B cell (primary cell): ENCODE measurements at regions not wholly inside any gene's neighbourhood (a gene's known extent, or its start where the extent isn't known, plus 50 kb on each side); places are given as distances from the start of the nearest gene placed in this dataset.

ENCODE experiments used
- ATAC-seq: fragments of 200-7000 bp; cut with Tn5 transposase; one replicate; pipeline ENCODE4 v1.10.0; 2021; ENCODE audit warnings: low read depth, mild to moderate bottlenecking, moderate number of reproducible peaks, moderate library complexity
- CTCF ChIA-PET: fragments of 350-600 bp; sonication (Branson Sonifier 250); formaldehyde crosslinking; loops from one replicate; lab custom pipeline; 2021; ENCODE audit warnings: antibody characterized with exemption, inconsistent platforms; lab: Charles Lee
- POLR2A ChIA-PET: fragments of 350-600 bp; sonication (Branson Sonifier 250); formaldehyde crosslinking; loops from one replicate; lab custom pipeline; 2021; ENCODE audit warnings: antibody characterized with exemption; lab: Charles Lee
- DNase-seq: peaks from one replicate; pipeline ENCODE4 v3.0.0; 2013
- H2AFZ ChIP-seq: 2 replicates; pipeline ENCODE4 v1.6.1; 2012; ENCODE audit warnings: mild to moderate bottlenecking, low read depth, low read length; ENCODE audit not compliant: insufficient read depth, poor library complexity, severe bottlenecking
- H3K27ac ChIP-seq, 2 donors: 1 replicate in 1 of 2; 2 replicates in 1 of 2; pipeline ENCODE4 v1.5.1; 2012 to 2013; ENCODE audit warnings: low read length in 2 of 2, mild to moderate bottlenecking in 2 of 2, moderate library complexity in 1 of 2
- H3K27me3 ChIP-seq, 4 experiments: fragments of 200-600 bp in 1 of 4; sonication (generic) in 1 of 4; replicated peaks in 1 of 4; 1 replicate in 2 of 4; 2 replicates in 2 of 4; pipeline versions ENCODE4 v1.6.1 to v1.7.0; 2013 to 2016; ENCODE audit warnings: low read length in 3 of 4, mild to moderate bottlenecking in 2 of 4, mixed read lengths in 1 of 4, moderate library complexity in 1 of 4; ENCODE audit not compliant: insufficient read depth in 4 of 4, control insufficient read depth in 3 of 4; ENCODE audit errors: control extremely low read depth in 1 of 4
- H3K36me3 ChIP-seq, 2 experiments: replicated peaks in 1 of 2; 1 replicate in 1 of 2; 2 replicates in 1 of 2; pipeline versions ENCODE4 v1.6.1 to v1.7.1; 2013; ENCODE audit warnings: low read length in 1 of 2; ENCODE audit not compliant: insufficient read depth in 2 of 2, control insufficient read depth in 1 of 2; ENCODE audit errors: control extremely low read depth in 1 of 2, extremely low read depth in 1 of 2
- H3K4me1 ChIP-seq, 2 donors: fragments of 200-600 bp in 1 of 2; sonication (generic) in 1 of 2; 1 replicate in 1 of 2; 2 replicates in 1 of 2; pipeline versions ENCODE4 v1.5.1 to v1.6.1; 2013 to 2017; ENCODE audit warnings: low read length in 2 of 2; ENCODE audit not compliant: control insufficient read depth in 2 of 2, insufficient read depth in 2 of 2
- H3K4me2 ChIP-seq: replicated peaks from 2 replicates; pipeline ENCODE3; 2012; ENCODE audit warnings: mild to moderate bottlenecking, low read depth, low read length; ENCODE audit not compliant: poor library complexity, severe bottlenecking
- H3K4me3 ChIP-seq, 5 experiments: fragments of 200-600 bp in 1 of 5; sonication (generic) in 1 of 5; 1 replicate in 3 of 5; 2 replicates in 2 of 5; pipeline versions ENCODE4 v1.5.1 to v1.7.0; 2011 to 2016; ENCODE audit warnings: low read length in 4 of 5, mild to moderate bottlenecking in 4 of 5, low read depth in 2 of 5, control low read depth in 1 of 5, moderate library complexity in 1 of 5; ENCODE audit not compliant: insufficient read depth in 1 of 5; ENCODE audit errors: control extremely low read depth in 1 of 5, extremely low read depth in 1 of 5
- H3K79me2 ChIP-seq: fragments of 200-600 bp; sonication (generic); one replicate; pipeline ENCODE4 v1.6.0; 2016; ENCODE audit warnings: low read length; ENCODE audit not compliant: control insufficient read depth, insufficient read depth
- H3K9ac ChIP-seq: fragments of 200-600 bp; sonication (generic); 2 replicates; pipeline ENCODE4 v1.6.1; 2017; ENCODE audit warnings: mild to moderate bottlenecking, low read length, moderate library complexity
- H3K9me3 ChIP-seq, 3 donors: one replicate each; pipeline versions ENCODE4 v1.6.1 to v1.7.1; 2013; ENCODE audit warnings: low read length in 2 of 3; ENCODE audit not compliant: control insufficient read depth in 2 of 3, insufficient read depth in 1 of 3; ENCODE audit errors: control extremely low read depth in 1 of 3
- H4K20me1 ChIP-seq: 2 replicates; pipeline ENCODE4 v1.6.0; 2012; ENCODE audit warnings: mild to moderate bottlenecking, low read length; ENCODE audit not compliant: insufficient read depth, control insufficient read depth, poor library complexity, severe bottlenecking
- H3K27ac Mint-ChIP-seq: one replicate; pipeline ENCODE4 v1.8.0; 2021; ENCODE audit warnings: mixed read lengths
- H3K27me3 Mint-ChIP-seq: one replicate; pipeline ENCODE4 v1.8.0; 2021; ENCODE audit warnings: mixed read lengths
- H3K4me1 Mint-ChIP-seq: one replicate; pipeline ENCODE4 v1.8.0; 2021; ENCODE audit warnings: mixed read lengths
- H3K4me3 Mint-ChIP-seq: one replicate; pipeline ENCODE4 v1.8.0; 2021; ENCODE audit warnings: mixed read lengths
- H3K9me3 Mint-ChIP-seq: one replicate; pipeline ENCODE4 v1.8.0; 2022; ENCODE audit warnings: mixed read lengths; ENCODE audit not compliant: insufficient read depth
- EZH2 ChIP-seq: IDR thresholded peaks from 2 replicates; pipeline ENCODE4 v1.6.1; 2012; ENCODE audit warnings: borderline replicate concordance, low read depth, mild to moderate bottlenecking, moderate library complexity, low read length; ENCODE audit not compliant: insufficient read depth, poor library complexity, severe bottlenecking
- WGBS: methylation state at CpG from one replicate; pipeline ENCODE4 v1.1.5; 2013; ENCODE audit warnings: missing lambda C conversion rate; ENCODE audit not compliant: insufficient coverage; 5-methylcytosine and 5-hydroxymethylcytosine counted together
- intact Hi-C: fragments of 100-400 bp; cut with micrococcal nuclease; formaldehyde crosslinking; loops from one replicate; pipeline ENCODE4 v1.10.0; 2022
- TF ChIP-seq, protein P1 (sequence below): fragments of 200-600 bp; IDR thresholded peaks from one replicate; pipeline ENCODE4 v1.8.0; 2022; ENCODE audit warnings: antibody characterized with exemption, mild to moderate bottlenecking

DNA sequence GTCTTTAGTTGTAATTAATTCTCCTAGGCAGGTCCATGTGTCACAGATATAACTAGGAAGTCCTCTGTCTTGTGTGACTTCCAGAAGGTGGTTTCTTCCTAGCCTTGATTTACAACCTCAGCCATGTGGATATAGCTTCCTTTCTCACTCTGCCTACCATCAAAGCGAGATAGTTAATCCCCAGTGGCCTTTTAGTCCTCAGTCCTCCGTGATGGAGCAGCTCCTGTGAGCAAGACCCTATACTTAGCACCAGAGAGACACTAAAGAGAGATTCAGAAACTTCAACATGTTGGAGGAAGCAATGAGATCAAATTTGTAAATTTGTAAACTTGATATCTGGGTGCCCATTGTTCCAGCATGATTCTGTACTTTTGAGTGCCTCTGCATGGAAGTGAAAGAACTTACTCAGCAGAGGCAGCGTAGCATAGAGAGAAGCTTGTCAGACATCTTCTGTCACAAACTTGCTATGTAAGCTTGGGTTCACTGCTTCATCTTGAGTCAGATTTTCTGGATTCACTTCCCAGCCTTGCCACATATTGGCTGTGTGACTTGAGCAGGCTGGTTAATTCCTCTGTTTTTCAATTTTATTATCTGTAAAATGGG, 170.2 kb upstream of the NR3C1 start:
- H4K20me1 ChIP-seq = no peaks in the 10 kb centered on the region
- H3K4me1 Mint-ChIP-seq = peaks cover 12% of the 10 kb centered on the region
- H3K4me2 ChIP-seq = no peak overlapping the region
- no peaks in the 10 kb centered on the region for H3K9me3 ChIP-seq
- H2AFZ ChIP-seq = no peak overlapping the region
- H3K4me3 Mint-ChIP-seq = no peak overlapping the region
- no peak overlapping the region for H3K27ac ChIP-seq
- no peak overlapping the region for H3K27ac Mint-ChIP-seq
- 28% methylated on average over 3 of the region's 3 CpGs for WGBS
- no peaks in the 10 kb centered on the region for H3K27me3 Mint-ChIP-seq
- ChIA-PET POLR2A (no interaction called here), CTCF (interaction anchor here (0.8 to 1.3 kb wide), 2 partner anchors 9 to 20 kb away, joined by 3 read pairs; no protein-coding TSS in a partner anchor)
- H3K36me3 ChIP-seq = no peaks in the 10 kb centered on the region
- peak; percentile 30 for DNase-seq
- H3K79me2 ChIP-seq = no peaks in the 10 kb centered on the region
- TF ChIP-seq EZH2 = no peak
- TF ChIP-seq, protein P1, sequence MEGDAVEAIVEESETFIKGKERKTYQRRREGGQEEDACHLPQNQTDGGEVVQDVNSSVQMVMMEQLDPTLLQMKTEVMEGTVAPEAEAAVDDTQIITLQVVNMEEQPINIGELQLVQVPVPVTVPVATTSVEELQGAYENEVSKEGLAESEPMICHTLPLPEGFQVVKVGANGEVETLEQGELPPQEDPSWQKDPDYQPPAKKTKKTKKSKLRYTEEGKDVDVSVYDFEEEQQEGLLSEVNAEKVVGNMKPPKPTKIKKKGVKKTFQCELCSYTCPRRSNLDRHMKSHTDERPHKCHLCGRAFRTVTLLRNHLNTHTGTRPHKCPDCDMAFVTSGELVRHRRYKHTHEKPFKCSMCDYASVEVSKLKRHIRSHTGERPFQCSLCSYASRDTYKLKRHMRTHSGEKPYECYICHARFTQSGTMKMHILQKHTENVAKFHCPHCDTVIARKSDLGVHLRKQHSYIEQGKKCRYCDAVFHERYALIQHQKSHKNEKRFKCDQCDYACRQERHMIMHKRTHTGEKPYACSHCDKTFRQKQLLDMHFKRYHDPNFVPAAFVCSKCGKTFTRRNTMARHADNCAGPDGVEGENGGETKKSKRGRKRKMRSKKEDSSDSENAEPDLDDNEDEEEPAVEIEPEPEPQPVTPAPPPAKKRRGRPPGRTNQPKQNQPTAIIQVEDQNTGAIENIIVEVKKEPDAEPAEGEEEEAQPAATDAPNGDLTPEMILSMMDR = no peak
- no peaks in the 10 kb centered on the region for H3K9me3 Mint-ChIP-seq
- no peak overlapping the region for H3K4me3 ChIP-seq
- peak; percentile 58 for ATAC-seq
- peaks cover 0 to 5% of the 10 kb centered on the region in 2 donors for H3K4me1 ChIP-seq
- no peaks in the 10 kb centered on the region for H3K27me3 ChIP-seq
- intact Hi-C loops = loop anchor here (5.0 kb wide), 1 partner anchor 34 kb away; no protein-coding TSS in a partner anchor
- no peak overlapping the region for H3K9ac ChIP-seq

DNA sequence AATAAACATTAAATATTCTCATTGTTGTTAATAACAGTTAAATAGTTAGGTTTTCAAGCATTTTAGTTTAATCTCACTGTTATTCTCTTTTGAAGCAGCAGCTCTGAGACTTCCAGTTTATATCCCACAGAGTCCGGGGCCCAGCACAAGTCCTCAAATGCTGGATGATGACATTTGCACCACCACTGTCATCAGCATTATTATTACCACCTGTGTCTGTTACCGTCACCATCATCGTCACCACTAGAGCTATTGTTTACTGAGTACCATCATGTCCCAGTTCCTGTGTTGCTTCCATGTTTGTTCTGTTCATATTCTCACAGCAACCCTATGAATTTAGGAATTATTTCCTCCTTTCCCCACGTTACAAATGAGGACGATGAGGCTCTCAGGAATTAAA, 169.2 kb upstream of the NR3C1 start:
- 96% methylated on average over 5 of the region's 5 CpGs for WGBS
- H3K36me3 ChIP-seq = no peaks in the 10 kb centered on the region
- POLR2A ChIA-PET = no interaction called here
- no peak overlapping the region for H3K27ac ChIP-seq
- no peak for DNase-seq
- H3K9ac ChIP-seq = no peak overlapping the region
- TF ChIP-seq EZH2 = no peak
- TF ChIP-seq, protein P1 = no peak
- H3K4me2 ChIP-seq = no peak overlapping the region
- Mint-ChIP-seq H3K9me3 (no peaks in the 10 kb centered on the region), H3K27me3 (no peaks in the 10 kb centered on the region), H3K4me3 (no peak overlapping the region), H3K4me1 (peaks cover 12% of the 10 kb centered on the region), H3K27ac (no peak overlapping the region)
- H3K79me2 ChIP-seq = no peaks in the 10 kb centered on the region
- H3K9me3 ChIP-seq = no peaks in the 10 kb centered on the region
- no peak overlapping the region for H2AFZ ChIP-seq
- peaks cover 0 to 5% of the 10 kb centered on the region in 2 donors for H3K4me1 ChIP-seq
- H4K20me1 ChIP-seq = no peaks in the 10 kb centered on the region
- no peaks in the 10 kb centered on the region for H3K27me3 ChIP-seq
- CTCF ChIA-PET = no interaction called here
- ATAC-seq = no peak
- H3K4me3 ChIP-seq = no peak overlapping the region
- intact Hi-C loops = loop anchor here (5.0 kb wide), 1 partner anchor 35 kb away; no protein-coding TSS in a partner anchor
